ENCODE measurements at regions not wholly inside any gene's neighbourhood (a gene's known extent, or its start where the extent isn't known, plus 50 kb on each side); places are given as distances from the start of the nearest gene placed in this dataset.
"Not testable (repeated sequence)": the region's sequence is repeated elsewhere in the genome, so short reads cannot be mapped to it uniquely, and the experiment has no call there.

DNA sequence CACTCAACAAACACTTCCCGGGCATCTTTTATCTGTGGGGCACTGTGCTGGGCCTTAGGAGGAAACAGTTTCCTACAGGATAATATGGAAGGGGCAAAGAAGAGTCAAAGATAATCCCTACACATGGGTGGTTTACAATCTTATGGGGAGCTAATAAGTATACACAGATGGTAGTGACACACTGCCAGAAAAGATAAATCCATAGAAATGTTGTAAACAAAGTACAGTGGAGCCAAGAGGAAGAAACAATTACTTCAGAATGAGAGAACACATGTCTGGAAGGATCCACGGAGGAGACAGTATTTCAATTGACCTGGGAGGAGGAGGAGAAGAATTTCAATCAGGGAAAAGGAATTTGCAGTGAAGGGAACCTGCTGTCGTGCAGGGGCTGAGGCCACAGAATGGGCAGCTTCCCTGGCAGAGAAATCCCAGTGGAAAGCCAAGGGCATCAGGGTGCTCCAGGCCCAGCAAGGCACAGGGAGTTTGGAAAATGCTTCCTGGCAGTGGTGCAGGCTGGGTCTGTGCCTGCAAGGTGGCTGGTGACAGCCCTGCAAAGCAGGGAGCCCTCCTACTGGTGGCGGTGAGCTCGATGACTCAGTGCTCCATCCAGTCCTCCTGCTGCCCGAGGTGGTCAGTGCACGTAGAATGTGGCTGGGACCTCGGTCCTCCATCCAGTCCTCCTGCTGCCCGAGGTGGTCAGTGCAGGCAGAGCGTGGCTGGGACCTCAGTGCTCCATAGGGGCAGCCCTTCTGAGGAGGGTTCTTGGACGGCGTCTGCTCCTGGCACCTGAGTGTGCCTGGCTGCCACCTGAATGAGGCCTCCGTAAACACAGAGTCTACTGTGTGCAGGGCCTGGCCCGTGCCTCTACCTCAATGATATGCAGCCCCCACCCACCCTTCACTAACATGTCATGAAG lies 444.3 kb upstream of the B3GAT1 start:
- Histone ChIP-seq H3K4me1 (no peaks in the 10 kb centered on the region), H3K4me3 (no peak overlapping the region), H3K27ac (no peak overlapping the region), H3K27me3 (peaks cover 0 to 27% (median 13%) of the 10 kb centered on the region in 7 donors), H3K36me3 (no peaks in the 10 kb centered on the region), H3K9me3 (no peaks in the 10 kb centered on the region)
- intact Hi-C loops (cut with DNase I) = no loop called here
- TF ChIP-seq, protein P1, sequence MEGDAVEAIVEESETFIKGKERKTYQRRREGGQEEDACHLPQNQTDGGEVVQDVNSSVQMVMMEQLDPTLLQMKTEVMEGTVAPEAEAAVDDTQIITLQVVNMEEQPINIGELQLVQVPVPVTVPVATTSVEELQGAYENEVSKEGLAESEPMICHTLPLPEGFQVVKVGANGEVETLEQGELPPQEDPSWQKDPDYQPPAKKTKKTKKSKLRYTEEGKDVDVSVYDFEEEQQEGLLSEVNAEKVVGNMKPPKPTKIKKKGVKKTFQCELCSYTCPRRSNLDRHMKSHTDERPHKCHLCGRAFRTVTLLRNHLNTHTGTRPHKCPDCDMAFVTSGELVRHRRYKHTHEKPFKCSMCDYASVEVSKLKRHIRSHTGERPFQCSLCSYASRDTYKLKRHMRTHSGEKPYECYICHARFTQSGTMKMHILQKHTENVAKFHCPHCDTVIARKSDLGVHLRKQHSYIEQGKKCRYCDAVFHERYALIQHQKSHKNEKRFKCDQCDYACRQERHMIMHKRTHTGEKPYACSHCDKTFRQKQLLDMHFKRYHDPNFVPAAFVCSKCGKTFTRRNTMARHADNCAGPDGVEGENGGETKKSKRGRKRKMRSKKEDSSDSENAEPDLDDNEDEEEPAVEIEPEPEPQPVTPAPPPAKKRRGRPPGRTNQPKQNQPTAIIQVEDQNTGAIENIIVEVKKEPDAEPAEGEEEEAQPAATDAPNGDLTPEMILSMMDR (IDR thresholded peaks at IDR 0.05) = no peak
- 70 to 73% methylated on average over 14 of the region's 14 CpGs for WGBS, 2 donors
- ATAC-seq (no peak), DNase-seq (no peak)

DNA sequence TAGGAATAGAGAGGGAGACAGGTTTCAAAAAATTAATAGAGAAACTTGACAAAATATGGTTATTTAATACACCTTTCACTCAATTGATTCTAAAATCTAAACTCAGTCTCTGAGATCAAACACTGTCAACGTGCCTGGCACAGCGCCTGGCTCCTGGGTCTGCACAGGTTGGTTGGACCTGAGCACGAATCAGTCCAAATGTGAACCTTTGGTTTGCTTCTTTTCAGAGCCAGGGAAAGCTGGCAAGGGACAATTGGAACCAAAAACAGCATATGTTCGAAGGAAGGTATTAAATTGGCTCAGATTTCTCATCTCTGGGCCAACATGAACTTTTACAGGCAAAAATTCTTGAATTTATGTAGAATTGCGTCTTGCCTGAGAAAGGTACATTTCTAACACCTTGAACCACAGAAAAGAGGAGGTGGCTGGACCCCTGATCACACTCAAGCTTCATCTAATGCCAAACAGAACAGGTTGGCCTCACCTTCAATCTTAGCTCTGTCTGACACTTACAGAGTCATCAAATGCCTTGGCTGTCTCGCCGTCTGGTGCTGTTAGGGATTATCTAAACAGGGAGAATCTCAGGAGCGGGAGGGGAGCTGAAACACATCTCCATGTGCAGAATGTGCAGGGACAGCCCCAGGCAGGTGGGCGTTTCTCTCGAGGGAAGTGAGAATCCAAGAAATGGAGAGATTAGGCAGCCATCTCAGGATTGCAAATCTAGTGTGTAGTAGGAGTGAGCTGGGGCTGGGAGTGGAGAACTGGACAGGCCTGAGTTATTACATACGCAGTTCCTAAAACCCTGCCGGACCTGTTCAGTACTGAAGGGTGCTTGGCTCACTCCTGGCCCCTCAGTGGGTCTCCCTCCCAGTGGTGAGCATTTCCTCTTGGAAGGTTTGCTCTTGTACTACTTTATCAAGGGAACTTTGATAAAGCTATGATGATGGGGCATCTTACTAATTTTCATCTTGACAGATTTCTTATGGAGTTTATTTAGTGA lies 442.2 kb upstream of the B3GAT1 start:
- H3K27ac ChIP-seq = no peak overlapping the region
- intact Hi-C loops (cut with DNase I) = no loop called here
- H3K4me1 ChIP-seq = no peaks in the 10 kb centered on the region
- ATAC-seq (no peak), DNase-seq (no peak)
- no peaks in the 10 kb centered on the region for H3K36me3 ChIP-seq
- H3K4me3 ChIP-seq = no peak overlapping the region
- TF ChIP-seq, protein P1 (IDR thresholded peaks at IDR 0.05) = no peak
- H3K27me3 ChIP-seq = peaks cover 0 to 29% (median 13%) of the 10 kb centered on the region in 7 donors
- WGBS, 2 donors = 57 to 61% methylated on average over 12 of the region's 12 CpGs
- no peaks in the 10 kb centered on the region for H3K9me3 ChIP-seq

DNA sequence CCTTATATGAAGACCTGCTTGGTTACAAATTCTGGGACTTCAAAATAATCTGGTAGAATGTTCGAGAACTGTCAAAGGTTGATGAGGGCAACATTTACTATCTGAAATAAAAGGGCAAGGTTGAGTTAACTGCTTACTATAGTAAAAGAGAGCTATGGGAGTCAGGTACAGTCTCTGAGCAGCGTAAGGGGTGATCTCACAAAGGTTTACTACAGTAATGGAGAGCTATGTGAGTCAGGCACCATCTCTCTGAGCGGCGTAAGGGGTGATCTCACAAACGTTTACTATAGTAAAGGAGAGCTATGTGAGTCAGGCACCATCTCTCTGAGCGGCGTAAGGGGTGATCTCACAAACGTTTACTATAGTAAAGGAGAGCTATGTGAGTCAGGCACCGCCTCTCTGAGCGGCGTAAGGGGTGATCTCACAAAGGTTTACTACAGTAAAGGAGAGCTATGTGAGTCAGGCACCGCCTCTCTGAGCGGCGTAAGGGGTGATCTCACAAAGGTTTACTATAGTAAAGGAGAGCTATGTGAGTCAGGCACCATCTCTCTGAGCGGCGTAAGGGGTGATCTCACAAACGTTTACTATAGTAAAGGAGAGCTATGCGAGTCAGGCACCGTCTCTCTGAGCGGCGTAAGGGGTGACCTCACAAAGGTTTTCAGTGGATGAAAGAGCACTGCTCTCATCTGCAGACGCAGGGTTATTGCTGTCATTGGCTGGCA lies 439.6 kb upstream of the B3GAT1 start:
- WGBS, 2 donors = 71 to 76% methylated on average over 22 of the region's 22 CpGs
- not testable (repeated sequence) for H3K36me3 ChIP-seq, H3K9me3 ChIP-seq, H3K4me3 ChIP-seq, DNase-seq, H3K4me1 ChIP-seq, ATAC-seq, H3K27ac ChIP-seq
- H3K27me3 ChIP-seq = peaks cover 0 to 29% (median 7%) of the 10 kb centered on the region in 7 donors
- intact Hi-C loops (cut with DNase I) = loop anchor here in 1 of 10 donors (2.0 kb wide), 1 partner anchor 373 kb away; no protein-coding TSS in a partner anchor

DNA sequence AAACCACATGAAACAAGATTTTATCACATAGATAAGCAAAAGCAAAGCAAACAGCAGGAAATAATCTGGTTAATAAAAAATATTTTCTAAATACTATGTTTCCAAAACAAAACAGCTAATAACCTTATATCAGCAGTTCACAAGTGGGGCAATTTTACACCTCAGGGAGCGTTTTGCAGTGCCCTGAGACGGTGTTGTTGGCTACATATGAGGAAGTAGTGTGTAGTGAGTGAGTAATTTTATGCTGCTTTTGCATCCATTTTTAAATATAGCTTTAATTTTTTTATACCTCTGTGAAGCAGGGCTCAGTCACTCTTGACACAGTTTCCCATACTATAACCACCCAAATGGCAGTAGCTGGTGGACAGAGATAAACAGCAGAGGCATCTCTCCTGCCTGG lies 438.5 kb upstream of the B3GAT1 start:
- ATAC-seq = no peak
- TF ChIP-seq, protein P1 (IDR thresholded peaks at IDR 0.05) = no peak

More for the DNA sequence above, 438.5 kb upstream of the B3GAT1 start:
- intact Hi-C loops (cut with DNase I) = loop anchor here in 1 of 10 donors (2.0 kb wide), 1 partner anchor 372 kb away; no protein-coding TSS in a partner anchor
- DNase-seq = no peak
- Histone ChIP-seq H3K27me3 (peaks cover 0 to 29% (median 7%) of the 10 kb centered on the region in 7 donors), H3K27ac (no peak overlapping the region), H3K4me1 (no peaks in the 10 kb centered on the region), H3K36me3 (no peaks in the 10 kb centered on the region), H3K9me3 (no peaks in the 10 kb centered on the region), H3K4me3 (no peak overlapping the region)
- WGBS, 2 donors = 62 to 69% methylated on average over 2 of the region's 2 CpGs

Data from heart right ventricle (tissue), 16 donors.